Nephron progenitor cell (in vitro differentiated cells): ENCODE measurements at regions not wholly inside any gene's neighbourhood (a gene's known extent, or its start where the extent isn't known, plus 50 kb on each side); places are given as distances from the start of the nearest gene placed in this dataset.
"Not testable (repeated sequence)": the region's sequence is repeated elsewhere in the genome, so short reads cannot be mapped to it uniquely, and the experiment has no call there.

Experiments used
- DNase-seq: peaks from one replicate; pipeline ENCODE4 v3.0.0; 2021
- H3K27ac Mint-ChIP-seq: 2 replicates; pipeline ENCODE4 v1.8.0; 2021; ENCODE audit warnings: mild to moderate bottlenecking, moderate library complexity, mixed read lengths
- H3K27me3 Mint-ChIP-seq: 2 replicates; pipeline ENCODE4 v1.8.0; 2021; ENCODE audit warnings: mild to moderate bottlenecking, low read depth, mixed read lengths; ENCODE audit not compliant: poor library complexity
- H3K36me3 Mint-ChIP-seq: 2 replicates; pipeline ENCODE4 v1.8.0; 2021; ENCODE audit warnings: low read depth, mixed read lengths
- H3K4me1 Mint-ChIP-seq: 2 replicates; pipeline ENCODE4 v1.8.0; 2021; ENCODE audit warnings: mixed read lengths
- H3K4me3 Mint-ChIP-seq: 2 replicates; pipeline ENCODE4 v1.8.0; 2021; ENCODE audit warnings: mild to moderate bottlenecking, moderate library complexity, mixed read lengths
- H3K9me3 Mint-ChIP-seq: 2 replicates; pipeline ENCODE4 v1.8.0; 2021; ENCODE audit warnings: mild to moderate bottlenecking, moderate library complexity, mixed read lengths
- CTCF ChIP-seq: fragments of 200-600 bp; sonication (generic); IDR thresholded peaks from 2 replicates; pipeline ENCODE4 v1.5.0; 2021; ENCODE audit warnings: antibody characterized with exemption

GRCh38 chr3:87702600-87702999 lies 356.2 kb downstream of the CGGBP1 start:
- no peak for DNase-seq
- no peaks in the 10 kb centered on the region for H3K36me3 Mint-ChIP-seq
- no peaks in the 10 kb centered on the region for H3K27me3 Mint-ChIP-seq
- H3K9me3 Mint-ChIP-seq = peaks cover 6% of the 10 kb centered on the region
- H3K4me3 Mint-ChIP-seq = no peak overlapping the region
- no peak for TF ChIP-seq CTCF
- no peak overlapping the region for H3K27ac Mint-ChIP-seq
- no peaks in the 10 kb centered on the region for H3K4me1 Mint-ChIP-seq

- no peak overlapping the region for H3K4me3 Mint-ChIP-seq
- DNase-seq = no peak
- H3K36me3 Mint-ChIP-seq = no peaks in the 10 kb centered on the region
- no peak overlapping the region for H3K27ac Mint-ChIP-seq
- peaks cover 14% of the 10 kb centered on the region for H3K4me1 Mint-ChIP-seq
- no peak for TF ChIP-seq CTCF
- no peaks in the 10 kb centered on the region for H3K27me3 Mint-ChIP-seq
- H3K9me3 Mint-ChIP-seq = no peaks in the 10 kb centered on the region
Observed at GRCh38 chr3:87696124-87697013, 362.4 kb downstream of the CGGBP1 start.

GRCh38 chr3:87694678-87695077 lies 364.1 kb downstream of the CGGBP1 start:
- TF ChIP-seq CTCF = no peak
- DNase-seq = no peak
- H3K9me3 Mint-ChIP-seq = no peaks in the 10 kb centered on the region
- peaks cover 14% of the 10 kb centered on the region for H3K4me1 Mint-ChIP-seq
- H3K27ac Mint-ChIP-seq = no peak overlapping the region
- H3K4me3 Mint-ChIP-seq = no peak overlapping the region
- H3K36me3 Mint-ChIP-seq = no peaks in the 10 kb centered on the region
- H3K27me3 Mint-ChIP-seq = no peaks in the 10 kb centered on the region

- no peak for TF ChIP-seq CTCF
- Mint-ChIP-seq H3K27ac (no peak overlapping the region), H3K4me3 (no peak overlapping the region), H3K36me3 (no peaks in the 10 kb centered on the region), H3K27me3 (peaks cover 2% of the 10 kb centered on the region), H3K9me3 (no peaks in the 10 kb centered on the region), H3K4me1 (peaks cover 9% of the 10 kb centered on the region)
- no peak for DNase-seq
Observed at GRCh38 chr3:87691109-87691508, 367.7 kb downstream of the CGGBP1 start.

GRCh38 chr3:87678984-87679660 lies 379.7 kb downstream of the CGGBP1 start:
- not testable (repeated sequence) for H3K36me3 Mint-ChIP-seq, H3K4me3 Mint-ChIP-seq, DNase-seq, H3K27ac Mint-ChIP-seq, H3K4me1 Mint-ChIP-seq, H3K27me3 Mint-ChIP-seq
- peaks cover 11% of the 10 kb centered on the region for H3K9me3 Mint-ChIP-seq

- no peak for DNase-seq
- Mint-ChIP-seq H3K27ac (no peak overlapping the region), H3K4me3 (no peak overlapping the region), H3K9me3 (peaks cover 4% of the 10 kb centered on the region), H3K4me1 (peaks cover 8% of the 10 kb centered on the region), H3K36me3 (no peaks in the 10 kb centered on the region), H3K27me3 (no peaks in the 10 kb centered on the region)
- TF ChIP-seq CTCF = no peak
Observed at GRCh38 chr3:87674397-87675161, 384.2 kb downstream of the CGGBP1 start.
